ENCODE measurements at regions not wholly inside any gene's neighbourhood (a gene's known extent, or its start where the extent isn't known, plus 50 kb on each side); places are given as distances from the start of the nearest gene placed in this dataset.

DNA sequence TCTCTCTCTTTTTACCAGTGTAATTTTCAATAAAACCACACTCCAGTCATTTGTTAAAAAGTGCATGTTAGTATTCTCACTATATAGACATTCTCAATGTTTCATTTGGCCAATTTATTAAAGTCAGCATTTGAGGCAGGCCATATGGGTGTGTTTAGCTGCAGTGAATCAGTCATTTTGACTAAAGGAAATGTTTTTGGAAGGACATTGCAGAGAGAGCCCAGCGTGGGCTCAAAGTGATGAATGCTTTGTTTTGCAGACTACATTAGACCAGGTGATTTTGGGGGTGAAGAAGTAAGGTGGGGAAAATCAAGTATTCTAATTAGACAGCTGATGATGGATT, 116.7 kb downstream of the POSTN start:
- TF ChIP-seq CTCF (tag by site-specific recombination; IDR thresholded peaks at IDR 0.05) = no peak
- no peak for TF ChIP-seq ZNF433 (tag by site-specific recombination; IDR thresholded peaks at IDR 0.05; ENCODE audit: low read depth)
- TF ChIP-seq ZBTB7A (tag by site-specific recombination; IDR thresholded peaks at IDR 0.05; ENCODE audit: low read depth) = no peak
- TF ChIP-seq YY1 (tag by site-specific recombination; IDR thresholded peaks at IDR 0.05) = no peak
- no peak for TF ChIP-seq ZNF560 (tag by site-specific recombination; IDR thresholded peaks at IDR 0.05; ENCODE audit: borderline replicate concordance)
- TF ChIP-seq, protein P1, sequence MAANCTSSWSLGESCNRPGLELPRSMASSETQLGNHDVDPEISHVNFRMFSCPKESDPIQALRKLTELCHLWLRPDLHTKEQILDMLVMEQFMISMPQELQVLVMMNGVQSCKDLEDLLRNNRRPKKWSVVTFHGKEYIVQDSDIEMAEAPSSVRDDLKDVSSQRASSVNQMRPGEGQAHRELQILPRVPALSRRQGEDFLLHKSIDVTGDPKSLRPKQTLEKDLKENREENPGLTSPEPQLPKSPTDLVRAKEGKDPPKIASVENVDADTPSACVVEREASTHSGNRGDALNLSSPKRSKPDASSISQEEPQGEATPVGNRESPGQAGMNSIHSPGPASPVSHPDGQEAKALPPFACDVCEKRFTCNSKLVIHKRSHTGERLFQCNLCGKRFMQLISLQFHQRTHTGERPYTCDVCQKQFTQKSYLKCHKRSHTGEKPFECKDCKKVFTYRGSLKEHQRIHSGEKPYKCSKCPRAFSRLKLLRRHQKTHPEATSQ (tag by site-specific recombination; IDR thresholded peaks at IDR 0.05) = no peak
- no peak for TF ChIP-seq ZNF274 (IDR thresholded peaks at IDR 0.05; ENCODE audit: low read length)
- TF ChIP-seq ZNF274 (tag by site-specific recombination; IDR thresholded peaks at IDR 0.05; ENCODE audit: borderline replicate concordance) = no peak
- no peak for TF ChIP-seq OSR2 (tag by site-specific recombination; IDR thresholded peaks at IDR 0.05)
- TF ChIP-seq, protein P2, sequence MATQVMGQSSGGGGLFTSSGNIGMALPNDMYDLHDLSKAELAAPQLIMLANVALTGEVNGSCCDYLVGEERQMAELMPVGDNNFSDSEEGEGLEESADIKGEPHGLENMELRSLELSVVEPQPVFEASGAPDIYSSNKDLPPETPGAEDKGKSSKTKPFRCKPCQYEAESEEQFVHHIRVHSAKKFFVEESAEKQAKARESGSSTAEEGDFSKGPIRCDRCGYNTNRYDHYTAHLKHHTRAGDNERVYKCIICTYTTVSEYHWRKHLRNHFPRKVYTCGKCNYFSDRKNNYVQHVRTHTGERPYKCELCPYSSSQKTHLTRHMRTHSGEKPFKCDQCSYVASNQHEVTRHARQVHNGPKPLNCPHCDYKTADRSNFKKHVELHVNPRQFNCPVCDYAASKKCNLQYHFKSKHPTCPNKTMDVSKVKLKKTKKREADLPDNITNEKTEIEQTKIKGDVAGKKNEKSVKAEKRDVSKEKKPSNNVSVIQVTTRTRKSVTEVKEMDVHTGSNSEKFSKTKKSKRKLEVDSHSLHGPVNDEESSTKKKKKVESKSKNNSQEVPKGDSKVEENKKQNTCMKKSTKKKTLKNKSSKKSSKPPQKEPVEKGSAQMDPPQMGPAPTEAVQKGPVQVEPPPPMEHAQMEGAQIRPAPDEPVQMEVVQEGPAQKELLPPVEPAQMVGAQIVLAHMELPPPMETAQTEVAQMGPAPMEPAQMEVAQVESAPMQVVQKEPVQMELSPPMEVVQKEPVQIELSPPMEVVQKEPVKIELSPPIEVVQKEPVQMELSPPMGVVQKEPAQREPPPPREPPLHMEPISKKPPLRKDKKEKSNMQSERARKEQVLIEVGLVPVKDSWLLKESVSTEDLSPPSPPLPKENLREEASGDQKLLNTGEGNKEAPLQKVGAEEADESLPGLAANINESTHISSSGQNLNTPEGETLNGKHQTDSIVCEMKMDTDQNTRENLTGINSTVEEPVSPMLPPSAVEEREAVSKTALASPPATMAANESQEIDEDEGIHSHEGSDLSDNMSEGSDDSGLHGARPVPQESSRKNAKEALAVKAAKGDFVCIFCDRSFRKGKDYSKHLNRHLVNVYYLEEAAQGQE (tag by site-specific recombination; IDR thresholded peaks at IDR 0.05) = no peak

All from HEK293 (cell line).